ENCODE measurements at regions not wholly inside any gene's neighbourhood (a gene's known extent, or its start where the extent isn't known, plus 50 kb on each side); places are given as distances from the start of the nearest gene placed in this dataset.
"Not testable (repeated sequence)": the region's sequence is repeated elsewhere in the genome, so short reads cannot be mapped to it uniquely, and the experiment has no call there.

DNA sequence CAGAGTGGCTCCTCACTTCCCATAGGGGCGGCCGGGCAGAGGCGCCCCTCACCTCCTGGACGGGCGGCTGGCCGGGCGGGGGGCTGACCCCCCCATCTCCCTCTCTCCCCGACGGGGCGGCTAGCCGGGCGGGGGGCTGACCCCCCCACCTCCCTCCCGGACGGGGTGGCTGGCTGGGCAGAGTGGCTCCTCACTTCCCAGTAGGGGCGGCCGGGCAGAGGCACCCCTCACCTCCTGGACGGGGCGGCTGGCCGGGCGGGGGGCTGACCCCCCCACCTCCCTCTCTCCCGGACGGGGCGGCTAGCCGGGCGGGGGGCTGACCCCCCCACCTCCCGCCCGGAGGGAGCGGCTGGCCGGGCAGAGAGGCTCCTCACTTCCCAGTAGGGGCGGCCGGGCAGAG, 203.4 kb downstream of the SOX4 start:
- H3K9me3 Mint-ChIP-seq (ENCODE audit: insufficient read depth); ATAC-seq; H3K27ac Mint-ChIP-seq; DNase-seq; H3K4me3 Mint-ChIP-seq; H3K27me3 Mint-ChIP-seq (ENCODE audit: low read depth); CTCF ChIA-PET; H3K36me3 Mint-ChIP-seq (ENCODE audit: low read depth); H3K4me1 Mint-ChIP-seq (ENCODE audit: low read depth); POLR2A ChIA-PET: not testable (repeated sequence)

DNA sequence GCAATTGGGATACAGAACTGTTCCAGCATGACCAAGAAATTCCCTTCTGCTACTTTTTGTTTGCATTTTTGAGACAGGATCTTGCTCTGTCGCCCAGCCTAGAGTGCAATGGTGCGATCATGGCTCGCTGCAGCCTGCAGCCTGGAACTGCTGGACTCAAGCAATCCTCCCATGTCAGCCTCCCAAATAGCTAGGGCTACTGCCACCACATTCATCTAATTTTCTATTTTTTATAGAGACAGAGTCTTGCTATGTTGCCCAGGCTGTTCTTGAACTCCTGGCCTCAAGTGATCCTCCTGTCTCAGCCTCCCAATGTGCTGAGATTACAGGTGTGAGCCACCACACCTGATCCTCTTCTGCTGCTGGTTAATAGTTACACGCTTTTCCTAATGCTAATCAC, 204.9 kb downstream of the SOX4 start:
- ChIA-PET CTCF (interaction anchor here (0.6 to 0.7 kb wide), 2 partner anchors 540 to 689 kb away, joined by 3 read pairs; no protein-coding TSS in a partner anchor), POLR2A (no interaction called here)
- DNase-seq (no peak), ATAC-seq (no peak)
- Mint-ChIP-seq H3K4me3 (no peak overlapping the region), H3K9me3 (ENCODE audit: insufficient read depth) (peaks cover 3% of the 10 kb centered on the region), H3K36me3 (ENCODE audit: low read depth) (no peaks in the 10 kb centered on the region), H3K4me1 (ENCODE audit: low read depth) (no peaks in the 10 kb centered on the region), H3K27me3 (ENCODE audit: low read depth) (no peaks in the 10 kb centered on the region), H3K27ac (no peak overlapping the region)

DNA sequence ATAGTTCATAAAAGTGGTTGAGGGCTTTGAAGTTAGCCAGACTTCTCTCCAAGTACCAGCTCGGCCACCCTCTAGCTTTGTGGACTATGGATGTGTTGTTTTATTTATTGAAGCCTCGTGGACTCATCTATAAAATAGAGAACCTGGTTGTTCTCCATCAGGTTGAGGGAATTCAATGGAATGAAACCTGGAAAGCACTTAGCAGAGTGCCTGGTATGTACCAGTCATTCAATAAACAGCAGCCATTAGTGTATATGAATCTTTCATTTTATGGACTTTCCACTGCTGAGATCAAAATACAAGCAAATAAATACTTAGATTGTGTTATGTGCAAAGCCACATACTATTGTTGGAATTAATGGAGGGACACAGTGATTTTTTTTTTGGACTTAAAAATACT, 206.8 kb downstream of the SOX4 start:
- Mint-ChIP-seq H3K9me3 (ENCODE audit: insufficient read depth) (peaks cover 3% of the 10 kb centered on the region), H3K36me3 (ENCODE audit: low read depth) (no peaks in the 10 kb centered on the region), H3K4me3 (no peak overlapping the region), H3K27ac (no peak overlapping the region), H3K27me3 (ENCODE audit: low read depth) (no peaks in the 10 kb centered on the region), H3K4me1 (ENCODE audit: low read depth) (no peaks in the 10 kb centered on the region)
- ATAC-seq (no peak), DNase-seq (no peak)
- ChIA-PET CTCF (no interaction called here), POLR2A (no interaction called here)

DNA sequence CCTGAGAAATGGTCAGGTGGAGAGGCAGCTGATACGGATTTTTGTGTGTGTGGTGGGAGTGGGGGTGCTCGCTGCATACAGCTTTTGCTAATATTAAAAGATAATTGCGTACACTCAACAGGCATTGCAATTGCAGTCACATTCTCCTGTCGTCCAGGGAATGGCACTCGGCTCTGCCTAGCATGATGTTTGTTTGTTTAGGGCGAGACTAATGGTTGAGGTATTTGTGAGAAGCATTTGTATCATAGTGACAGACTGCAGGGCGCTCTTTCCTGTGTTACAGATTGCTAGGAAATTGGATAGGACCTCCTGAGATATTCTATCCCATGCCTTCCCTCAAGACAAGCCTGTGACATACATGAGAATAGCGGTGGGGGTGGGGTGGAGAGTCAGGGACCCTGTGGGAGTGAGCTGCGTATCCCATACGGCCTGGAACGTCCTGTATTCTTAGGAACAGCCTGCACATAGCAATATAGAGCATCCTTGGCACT, 207.4 kb downstream of the SOX4 start:
- ATAC-seq (no peak), DNase-seq (no peak)
- Mint-ChIP-seq H3K9me3 (ENCODE audit: insufficient read depth) (peaks cover 3% of the 10 kb centered on the region), H3K36me3 (ENCODE audit: low read depth) (no peaks in the 10 kb centered on the region), H3K27me3 (ENCODE audit: low read depth) (no peaks in the 10 kb centered on the region), H3K27ac (no peak overlapping the region), H3K4me1 (ENCODE audit: low read depth) (no peaks in the 10 kb centered on the region), H3K4me3 (no peak overlapping the region)
- ChIA-PET POLR2A (no interaction called here), CTCF (no interaction called here)

DNA sequence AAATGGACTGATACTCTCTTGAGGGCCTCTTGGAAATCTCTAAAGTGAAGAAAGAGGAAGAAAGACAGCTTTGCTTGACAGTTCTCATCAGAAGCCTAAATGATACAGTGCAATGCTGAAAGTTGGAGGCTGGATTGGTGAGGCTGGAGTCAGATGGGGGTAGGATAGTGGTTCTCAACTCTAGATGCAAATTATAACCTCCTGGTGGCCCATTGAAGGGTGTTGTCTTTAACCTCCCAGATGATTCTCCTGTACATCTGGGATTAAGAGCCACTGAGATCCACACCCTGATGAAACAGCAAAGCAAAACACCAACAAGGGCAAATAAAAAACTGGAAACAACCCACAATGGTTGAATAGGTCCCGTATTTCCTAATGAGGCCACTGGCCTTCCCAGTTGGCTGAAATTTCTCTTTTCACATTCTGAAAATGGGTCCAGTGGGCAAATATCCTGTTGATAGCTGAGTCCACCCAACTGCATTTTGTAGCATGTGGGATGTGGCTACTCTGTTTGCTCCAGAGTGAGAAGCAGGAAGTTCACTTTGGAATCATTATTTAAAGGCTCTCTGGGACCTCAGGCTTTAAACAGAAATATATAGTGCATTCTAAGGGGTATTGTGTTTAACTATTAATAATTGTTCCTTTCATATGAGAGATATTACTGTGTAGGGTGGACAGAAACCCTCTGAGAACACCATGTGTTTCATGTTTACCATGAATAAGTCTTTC, 208.1 kb downstream of the SOX4 start:
- Mint-ChIP-seq H3K36me3 (ENCODE audit: low read depth) (no peaks in the 10 kb centered on the region), H3K9me3 (ENCODE audit: insufficient read depth) (peaks cover 3% of the 10 kb centered on the region), H3K4me3 (no peak overlapping the region), H3K4me1 (ENCODE audit: low read depth) (no peaks in the 10 kb centered on the region), H3K27ac (no peak overlapping the region), H3K27me3 (ENCODE audit: low read depth) (no peaks in the 10 kb centered on the region)
- ATAC-seq: no peak
- CTCF ChIA-PET: interaction anchor here (1.0 kb wide), 1 partner anchor 12 kb away, joined by 3 read pairs; no protein-coding TSS in a partner anchor
- POLR2A ChIA-PET: no interaction called here
- no peak for DNase-seq

DNA sequence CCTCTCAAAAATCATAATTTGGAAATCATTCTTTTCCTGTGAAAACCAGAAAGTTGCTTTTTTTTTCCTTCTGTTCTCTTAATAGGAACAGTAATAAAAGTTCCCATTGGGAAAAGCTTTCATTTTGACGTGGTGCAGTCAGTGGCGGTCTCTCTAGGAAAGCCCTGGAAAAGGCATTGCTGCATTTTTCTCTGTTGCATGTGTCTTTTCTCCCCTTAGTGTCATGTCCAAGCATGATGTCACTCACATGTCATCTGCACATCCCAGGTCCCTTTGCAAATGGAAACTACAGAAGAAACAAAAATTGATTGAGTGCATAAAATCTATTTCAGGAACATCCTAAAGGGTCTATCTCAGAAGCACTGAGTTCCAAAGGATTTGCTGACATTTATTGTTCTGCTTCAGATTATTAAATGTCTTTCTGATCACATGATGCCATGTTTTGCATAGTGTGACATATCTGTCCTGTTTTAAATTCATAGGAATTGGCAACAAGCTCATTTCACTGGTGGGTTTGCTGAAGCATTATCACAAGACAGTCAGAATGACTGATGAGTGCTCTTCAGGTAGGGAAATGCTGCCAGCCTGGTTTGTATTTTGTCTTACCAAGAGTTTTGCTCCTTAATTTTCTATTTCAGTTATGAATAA, 208.7 kb downstream of the SOX4 start:
- Mint-ChIP-seq H3K4me3 (no peak overlapping the region), H3K27ac (no peak overlapping the region), H3K36me3 (ENCODE audit: low read depth) (no peaks in the 10 kb centered on the region), H3K4me1 (ENCODE audit: low read depth) (no peaks in the 10 kb centered on the region), H3K27me3 (ENCODE audit: low read depth) (no peaks in the 10 kb centered on the region), H3K9me3 (ENCODE audit: insufficient read depth) (peaks cover 3% of the 10 kb centered on the region)
- no peak for ATAC-seq
- CTCF ChIA-PET: interaction anchor here (1.0 kb wide), 1 partner anchor 11 kb away, joined by 3 read pairs; no protein-coding TSS in a partner anchor
- DNase-seq: no peak
- POLR2A ChIA-PET: no interaction called here

DNA sequence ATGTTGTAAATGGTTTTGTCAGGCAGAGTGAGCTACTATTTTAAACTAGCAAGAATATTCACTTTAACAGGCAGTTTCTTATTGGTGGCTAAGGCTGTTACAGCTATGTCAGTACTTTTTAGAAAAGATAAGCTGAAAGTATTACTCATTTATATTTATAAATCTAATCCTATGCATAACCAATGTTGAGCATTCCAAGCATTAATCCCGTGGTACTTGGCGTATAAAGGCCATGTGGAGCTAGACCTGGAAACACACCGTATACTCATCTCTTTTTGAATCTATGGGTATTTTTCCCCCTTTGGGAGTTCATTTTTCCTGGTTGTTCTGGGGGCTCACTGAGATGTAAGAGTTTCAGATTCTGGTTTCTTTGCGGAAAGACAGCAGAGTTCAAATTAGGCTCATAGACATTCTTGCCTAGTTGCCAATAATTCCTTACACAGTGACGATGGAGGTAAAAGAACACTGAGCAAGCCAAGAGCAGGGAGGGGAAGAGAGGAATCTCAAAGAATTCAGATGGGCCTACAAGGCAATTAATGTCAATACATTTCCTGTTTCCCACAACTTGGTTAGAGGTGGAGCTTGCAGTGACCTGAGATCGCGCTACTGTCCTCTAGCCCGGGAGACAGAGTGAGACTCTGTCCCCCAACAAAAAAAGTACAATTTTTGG, 211.5 kb downstream of the SOX4 start:
- no peak overlapping the region for H3K27ac Mint-ChIP-seq

DNA sequence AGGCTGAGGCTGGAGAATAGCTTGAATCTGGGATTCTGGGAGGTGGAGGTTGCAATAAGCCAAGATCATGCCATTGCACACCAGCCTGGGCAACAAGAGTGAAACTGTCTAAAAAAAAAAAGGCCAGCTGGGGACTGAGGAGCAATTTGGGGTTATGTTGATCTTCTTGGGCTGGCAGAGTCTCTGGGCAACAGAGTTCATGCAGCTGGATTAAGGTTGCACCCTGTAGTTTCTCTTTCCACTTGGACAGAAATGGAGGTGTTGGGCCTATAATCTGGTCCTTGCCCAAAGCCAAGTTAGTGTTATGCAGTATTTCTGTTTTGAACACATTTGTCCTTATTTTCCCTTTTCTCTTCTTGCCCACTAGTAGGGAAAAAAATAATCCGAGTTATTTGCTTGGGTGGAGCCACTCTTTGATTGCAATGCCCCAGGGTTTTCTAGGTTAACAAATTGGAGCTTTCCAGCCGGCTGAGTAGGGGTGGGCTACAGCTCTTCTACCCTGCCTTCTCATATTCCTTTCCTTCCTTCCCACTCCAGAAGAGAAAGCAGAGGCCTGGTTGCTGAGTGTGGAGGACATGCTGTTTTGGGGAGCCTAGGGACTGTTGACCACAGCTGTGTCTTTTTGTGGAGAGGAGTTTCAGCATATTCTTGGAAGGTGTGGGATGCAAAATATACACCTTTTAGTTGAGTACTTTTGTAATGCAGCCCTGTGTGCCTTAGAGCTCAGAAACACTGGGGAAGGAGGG, 213.9 kb downstream of the SOX4 start:
- ChIA-PET POLR2A (no interaction called here), CTCF (no interaction called here)
- H3K9me3 Mint-ChIP-seq (ENCODE audit: insufficient read depth): no peaks in the 10 kb centered on the region
- no peak overlapping the region for H3K4me3 Mint-ChIP-seq
- no peaks in the 10 kb centered on the region for H3K4me1 Mint-ChIP-seq (ENCODE audit: low read depth)
- H3K36me3 Mint-ChIP-seq (ENCODE audit: low read depth): no peaks in the 10 kb centered on the region
- H3K27me3 Mint-ChIP-seq (ENCODE audit: low read depth): no peaks in the 10 kb centered on the region
- no peak for ATAC-seq
- DNase-seq: no peak
- no peak overlapping the region for H3K27ac Mint-ChIP-seq

More for the DNA sequence above, 211.5 kb downstream of the SOX4 start:
- CTCF ChIA-PET: no interaction called here
- no peaks in the 10 kb centered on the region for H3K27me3 Mint-ChIP-seq (ENCODE audit: low read depth)
- no peak overlapping the region for H3K4me3 Mint-ChIP-seq
- ATAC-seq (no peak), DNase-seq (no peak)
- no peaks in the 10 kb centered on the region for H3K36me3 Mint-ChIP-seq (ENCODE audit: low read depth)
- H3K4me1 Mint-ChIP-seq (ENCODE audit: low read depth): no peaks in the 10 kb centered on the region
- H3K9me3 Mint-ChIP-seq (ENCODE audit: insufficient read depth): no peaks in the 10 kb centered on the region
- POLR2A ChIA-PET: no interaction called here

DNA sequence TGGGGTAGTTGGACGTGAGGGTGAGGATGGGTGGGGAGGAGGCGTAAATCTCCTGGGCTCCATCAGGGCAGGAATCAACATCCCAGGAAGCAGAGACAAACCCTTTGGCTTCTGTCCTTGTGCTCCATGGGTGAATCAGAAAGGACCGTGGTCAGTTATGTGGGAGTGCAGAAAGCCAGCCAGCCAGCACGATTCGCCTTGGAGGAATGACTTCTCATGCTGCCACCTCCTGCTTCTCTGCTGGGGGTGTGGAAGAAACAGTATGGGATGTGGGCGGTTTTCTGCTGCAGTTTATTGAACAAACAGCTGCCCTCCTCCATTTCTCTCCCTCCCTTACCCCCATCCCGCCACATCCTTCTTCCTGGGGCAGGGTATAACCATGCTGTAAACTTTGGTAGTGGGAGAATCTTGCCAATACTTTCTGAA, 214.5 kb downstream of the SOX4 start:
- ATAC-seq (no peak), DNase-seq (no peak)
- POLR2A ChIA-PET: no interaction called here
- Mint-ChIP-seq H3K36me3 (ENCODE audit: low read depth) (no peaks in the 10 kb centered on the region), H3K4me1 (ENCODE audit: low read depth) (no peaks in the 10 kb centered on the region), H3K4me3 (no peak overlapping the region), H3K27ac (no peak overlapping the region), H3K9me3 (ENCODE audit: insufficient read depth) (no peaks in the 10 kb centered on the region), H3K27me3 (ENCODE audit: low read depth) (no peaks in the 10 kb centered on the region)
- CTCF ChIA-PET: no interaction called here

DNA sequence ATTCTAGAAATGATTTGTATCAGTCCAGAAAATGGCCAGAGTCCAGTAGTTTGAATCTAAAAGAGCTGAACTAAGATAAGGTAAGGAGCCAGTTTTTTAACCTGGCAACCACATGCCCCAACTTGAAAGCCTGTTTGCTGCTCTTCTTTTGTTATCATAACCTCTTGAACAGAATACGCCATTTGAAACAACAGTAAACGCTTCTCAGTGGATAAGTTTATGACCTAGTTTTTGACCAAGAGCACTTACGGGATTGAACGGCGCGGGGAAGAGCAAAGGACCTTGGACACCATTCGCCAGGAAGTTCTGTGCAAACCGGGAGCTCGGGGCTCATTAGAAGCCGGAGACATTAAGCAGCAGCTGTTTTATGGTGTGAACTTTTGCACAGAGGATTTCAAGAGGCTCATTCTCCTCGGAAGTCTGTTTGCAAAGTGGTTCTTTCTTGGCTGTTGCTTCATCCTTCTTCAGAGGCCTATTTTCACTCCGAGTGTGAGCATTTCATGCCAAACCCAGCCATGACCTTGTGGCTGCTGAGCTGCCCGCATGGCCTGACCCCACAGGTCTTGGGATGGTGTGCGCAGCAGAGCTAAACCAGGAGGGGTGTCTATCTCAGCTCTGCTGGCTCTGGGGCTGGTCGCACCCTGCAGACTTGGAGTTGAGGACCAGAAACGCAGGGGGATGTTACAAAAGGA, 215.1 kb downstream of the SOX4 start:
- Mint-ChIP-seq H3K27ac (no peak overlapping the region), H3K27me3 (ENCODE audit: low read depth) (no peaks in the 10 kb centered on the region), H3K36me3 (ENCODE audit: low read depth) (no peaks in the 10 kb centered on the region), H3K4me3 (no peak overlapping the region), H3K4me1 (ENCODE audit: low read depth) (no peaks in the 10 kb centered on the region), H3K9me3 (ENCODE audit: insufficient read depth) (no peaks in the 10 kb centered on the region)
- DNase-seq: no peak
- ATAC-seq: no peak
- ChIA-PET CTCF (no interaction called here), POLR2A (no interaction called here)

DNA sequence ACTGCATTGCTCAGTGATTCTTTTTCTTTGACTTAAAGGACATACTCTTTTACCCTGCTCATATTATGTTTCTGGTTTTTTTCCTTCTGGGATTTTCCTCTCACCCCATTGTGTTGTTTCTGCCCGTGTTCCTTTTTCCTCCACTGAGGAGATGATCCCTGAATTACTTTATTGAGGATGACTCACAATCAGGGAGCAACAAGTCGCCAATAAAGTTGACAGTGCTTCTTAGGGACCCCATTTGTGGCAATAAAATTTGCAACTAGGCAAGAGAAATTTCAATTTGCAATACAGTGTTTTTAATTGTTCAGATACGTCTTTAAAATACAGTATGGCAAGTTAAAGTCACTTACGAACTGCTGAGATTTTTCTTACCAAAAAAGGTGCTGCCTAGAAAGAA, 217.9 kb downstream of the SOX4 start:
- CTCF ChIA-PET: no interaction called here

More for the DNA sequence above, 217.9 kb downstream of the SOX4 start:
- Mint-ChIP-seq H3K36me3 (ENCODE audit: low read depth) (no peaks in the 10 kb centered on the region), H3K4me3 (no peak overlapping the region), H3K27me3 (ENCODE audit: low read depth) (no peaks in the 10 kb centered on the region), H3K4me1 (ENCODE audit: low read depth) (no peaks in the 10 kb centered on the region), H3K9me3 (ENCODE audit: insufficient read depth) (no peaks in the 10 kb centered on the region), H3K27ac (no peak overlapping the region)
- ATAC-seq: no peak
- no peak for DNase-seq
- POLR2A ChIA-PET: no interaction called here

Measured in activated CD8-positive, alpha-beta T cell treated with anti-CD3 and anti-CD28 coated beads, Interleukin-2, amount 10 ng/mL, durations not matched to agents 7 days and 5 days (primary cell).